ENCODE measurements at regions not wholly inside any gene's neighbourhood (a gene's known extent, or its start where the extent isn't known, plus 50 kb on each side); places are given as distances from the start of the nearest gene placed in this dataset.
A peak's percentile ranks its signal among the peaks of the same experiment; 100 is the strongest.

GRCh38 chr6:8525370-8525769 is 90.0 kb upstream of the SLC35B3 start:
- H3K27ac ChIP-seq (ENCODE audit: low read depth, low read length, poor library complexity, severe bottlenecking), result no peak overlapping the region
- ChIA-PET CTCF (no interaction called here), POLR2A (ENCODE audit: low non-redundant PET) (no interaction called here)
- no peaks in the 10 kb centered on the region for H3K36me3 ChIP-seq (ENCODE audit: insufficient read depth, low read length, poor library complexity, severe bottlenecking)
- no peak overlapping the region for H3K4me3 ChIP-seq (ENCODE audit: low read depth, low read length, poor library complexity, severe bottlenecking)
- BruUV-seq (replicated peaks), result no TSS peak
- no peak for DNase-seq (ENCODE audit: low spot score)
- no peak for TF ChIP-seq CTCF (conservative IDR thresholded peaks at IDR 0.05; ENCODE audit: low read depth, low read length)
- no peak for TF ChIP-seq EZH2 (IDR thresholded peaks at IDR 0.05; ENCODE audit: borderline replicate concordance, low read depth, low read length, poor library complexity, severe bottlenecking)
- intact Hi-C loops (cut with micrococcal nuclease; ENCODE audit: unreplicated experiment), result no loop called here
- H3K27me3 ChIP-seq (replicated peaks; ENCODE audit: insufficient read depth, low read depth, low read length, poor library complexity), result no peaks in the 10 kb centered on the region
- peaks cover 11% of the 10 kb centered on the region for H3K4me1 ChIP-seq (ENCODE audit: insufficient read depth, low read length, poor library complexity, severe bottlenecking)
- H3K9me3 ChIP-seq (ENCODE audit: low read depth, low read length, poor library complexity, severe bottlenecking), result no peaks in the 10 kb centered on the region

- BruUV-seq (replicated peaks), result no TSS peak
- CTCF ChIA-PET, result no interaction called here
Observed at GRCh38 chr6:8513174-8513573, 77.8 kb upstream of the SLC35B3 start.

GRCh38 chr6:8507286-8507685 is 71.9 kb upstream of the SLC35B3 start:
- DNase-seq (ENCODE audit: low spot score), result no peak
- POLR2A ChIA-PET (ENCODE audit: low non-redundant PET), result no interaction called here
- CTCF ChIA-PET, result no interaction called here
- TF ChIP-seq CTCF (conservative IDR thresholded peaks at IDR 0.05; ENCODE audit: low read depth, low read length), result no peak
- TF ChIP-seq EZH2 (IDR thresholded peaks at IDR 0.05; ENCODE audit: borderline replicate concordance, low read depth, low read length, poor library complexity, severe bottlenecking), result no peak
- no peak overlapping the region for H3K4me3 ChIP-seq (ENCODE audit: low read depth, low read length, poor library complexity, severe bottlenecking)
- H3K4me1 ChIP-seq (ENCODE audit: insufficient read depth, low read length, poor library complexity, severe bottlenecking), result peaks cover 20% of the 10 kb centered on the region
- H3K27me3 ChIP-seq (replicated peaks; ENCODE audit: insufficient read depth, low read depth, low read length, poor library complexity), result no peaks in the 10 kb centered on the region
- no TSS peak for BruUV-seq (replicated peaks)
- no peaks in the 10 kb centered on the region for H3K9me3 ChIP-seq (ENCODE audit: low read depth, low read length, poor library complexity, severe bottlenecking)
- H3K27ac ChIP-seq (ENCODE audit: low read depth, low read length, poor library complexity, severe bottlenecking), result no peak overlapping the region
- no peaks in the 10 kb centered on the region for H3K36me3 ChIP-seq (ENCODE audit: insufficient read depth, low read length, poor library complexity, severe bottlenecking)
- intact Hi-C loops (cut with micrococcal nuclease; ENCODE audit: unreplicated experiment), result loop anchor here (10.0 kb wide), 1 partner anchor 468 kb away; no protein-coding TSS in a partner anchor

More at GRCh38 chr6:8513174-8513573, 77.8 kb upstream of the SLC35B3 start:
- Histone ChIP-seq H3K27ac (ENCODE audit: low read depth, low read length, poor library complexity, severe bottlenecking) (no peak overlapping the region), H3K4me1 (ENCODE audit: insufficient read depth, low read length, poor library complexity, severe bottlenecking) (no peaks in the 10 kb centered on the region), H3K36me3 (ENCODE audit: insufficient read depth, low read length, poor library complexity, severe bottlenecking) (no peaks in the 10 kb centered on the region), H3K9me3 (ENCODE audit: low read depth, low read length, poor library complexity, severe bottlenecking) (no peaks in the 10 kb centered on the region), H3K27me3 (replicated peaks; ENCODE audit: insufficient read depth, low read depth, low read length, poor library complexity) (no peaks in the 10 kb centered on the region), H3K4me3 (ENCODE audit: low read depth, low read length, poor library complexity, severe bottlenecking) (no peak overlapping the region)
- TF ChIP-seq EZH2 (IDR thresholded peaks at IDR 0.05; ENCODE audit: borderline replicate concordance, low read depth, low read length, poor library complexity, severe bottlenecking), result no peak
- POLR2A ChIA-PET (ENCODE audit: low non-redundant PET), result no interaction called here
- DNase-seq (ENCODE audit: low spot score), result no peak
- intact Hi-C loops (cut with micrococcal nuclease; ENCODE audit: unreplicated experiment), result no loop called here

GRCh38 chr6:8506126-8506525 is 70.8 kb upstream of the SLC35B3 start:
- peaks cover 20% of the 10 kb centered on the region for H3K4me1 ChIP-seq (ENCODE audit: insufficient read depth, low read length, poor library complexity, severe bottlenecking)
- POLR2A ChIA-PET (ENCODE audit: low non-redundant PET), result no interaction called here
- peak; percentile 71 for DNase-seq (ENCODE audit: low spot score)
- intact Hi-C loops (cut with micrococcal nuclease; ENCODE audit: unreplicated experiment), result loop anchor here (10.0 kb wide), 1 partner anchor 469 kb away; no protein-coding TSS in a partner anchor
- no peaks in the 10 kb centered on the region for H3K36me3 ChIP-seq (ENCODE audit: insufficient read depth, low read length, poor library complexity, severe bottlenecking)
- TF ChIP-seq CTCF (conservative IDR thresholded peaks at IDR 0.05; ENCODE audit: low read depth, low read length), result no peak
- no peak for TF ChIP-seq EZH2 (IDR thresholded peaks at IDR 0.05; ENCODE audit: borderline replicate concordance, low read depth, low read length, poor library complexity, severe bottlenecking)
- no peak overlapping the region for H3K4me3 ChIP-seq (ENCODE audit: low read depth, low read length, poor library complexity, severe bottlenecking)
- no TSS peak for BruUV-seq (replicated peaks)
- CTCF ChIA-PET, result no interaction called here
- H3K27ac ChIP-seq (ENCODE audit: low read depth, low read length, poor library complexity, severe bottlenecking), result no peak overlapping the region
- no peaks in the 10 kb centered on the region for H3K9me3 ChIP-seq (ENCODE audit: low read depth, low read length, poor library complexity, severe bottlenecking)
- H3K27me3 ChIP-seq (replicated peaks; ENCODE audit: insufficient read depth, low read depth, low read length, poor library complexity), result no peaks in the 10 kb centered on the region

All from A673 (cell line).